ENCODE measurements at regions not wholly inside any gene's neighbourhood (a gene's known extent, or its start where the extent isn't known, plus 50 kb on each side); places are given as distances from the start of the nearest gene placed in this dataset.

- DNase-seq = no peak
Observed at GRCh38 chr19:28834996-28835395, 378.0 kb downstream of the UQCRFS1 start.

DNA sequence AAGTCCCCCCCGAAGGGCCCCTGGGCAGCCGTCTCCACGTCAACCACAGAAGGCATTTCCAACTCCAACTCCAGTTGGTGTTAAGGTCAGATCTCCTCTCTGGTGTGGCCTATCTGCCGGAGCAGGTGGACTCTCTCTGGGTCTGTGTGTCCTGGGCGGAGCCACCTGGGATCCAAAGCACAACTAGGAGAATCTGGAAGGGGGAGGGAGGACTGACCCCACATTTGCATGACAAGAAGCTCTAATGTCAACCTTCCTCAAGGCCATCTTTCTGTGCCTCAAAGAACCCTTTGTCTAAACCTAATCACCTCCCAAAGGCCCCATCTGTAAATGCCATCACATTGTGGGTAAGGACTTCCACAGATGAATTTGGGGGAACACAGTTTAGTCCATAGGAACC lies 381.5 kb downstream of the UQCRFS1 start:
- DNase-seq = no peak

DNA sequence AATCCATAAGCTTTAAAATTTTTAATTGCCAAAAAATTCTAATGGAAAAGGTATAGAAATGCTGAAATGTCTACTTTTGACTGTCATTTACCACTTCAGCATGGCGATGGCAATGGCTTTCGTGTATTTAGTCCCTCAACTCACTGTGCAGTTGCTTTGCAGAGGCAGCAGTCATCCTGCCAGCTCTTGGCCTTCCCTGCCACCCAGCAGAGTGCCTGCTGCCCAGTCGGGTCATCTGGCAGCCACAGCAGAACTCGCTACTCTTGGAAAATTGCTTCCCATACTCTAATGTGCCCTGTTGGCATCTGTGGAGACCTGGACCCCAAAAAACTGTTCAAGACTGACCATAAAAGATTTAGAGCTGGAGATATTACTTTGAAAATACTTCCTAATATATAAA lies 383.2 kb downstream of the UQCRFS1 start:
- DNase-seq = no peak

GRCh38 chr19:28829359-28829758 lies 383.6 kb downstream of the UQCRFS1 start:
- DNase-seq = no peak

- DNase-seq = no peak
Observed at GRCh38 chr19:28828276-28828870, 384.6 kb downstream of the UQCRFS1 start.

DNA sequence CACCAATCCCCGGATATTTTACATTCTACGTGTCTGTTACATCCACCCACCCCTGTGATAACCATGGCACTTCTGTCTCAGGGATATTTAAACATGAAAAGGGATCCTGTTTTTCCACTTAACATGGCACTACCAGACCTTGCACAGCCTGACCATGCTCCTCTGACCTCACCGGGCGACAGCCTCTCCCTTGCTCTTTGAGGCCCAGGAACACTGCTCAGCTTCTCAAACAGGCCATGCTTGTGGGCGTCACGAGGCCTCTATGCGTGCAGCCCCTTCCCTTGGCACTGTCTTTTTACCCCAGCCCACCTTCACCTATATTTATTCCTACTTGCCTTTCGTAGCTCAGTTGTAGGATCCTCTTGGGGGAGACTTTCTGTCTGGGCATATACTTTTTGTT lies 385.6 kb downstream of the UQCRFS1 start:
- no peak for DNase-seq

DNA sequence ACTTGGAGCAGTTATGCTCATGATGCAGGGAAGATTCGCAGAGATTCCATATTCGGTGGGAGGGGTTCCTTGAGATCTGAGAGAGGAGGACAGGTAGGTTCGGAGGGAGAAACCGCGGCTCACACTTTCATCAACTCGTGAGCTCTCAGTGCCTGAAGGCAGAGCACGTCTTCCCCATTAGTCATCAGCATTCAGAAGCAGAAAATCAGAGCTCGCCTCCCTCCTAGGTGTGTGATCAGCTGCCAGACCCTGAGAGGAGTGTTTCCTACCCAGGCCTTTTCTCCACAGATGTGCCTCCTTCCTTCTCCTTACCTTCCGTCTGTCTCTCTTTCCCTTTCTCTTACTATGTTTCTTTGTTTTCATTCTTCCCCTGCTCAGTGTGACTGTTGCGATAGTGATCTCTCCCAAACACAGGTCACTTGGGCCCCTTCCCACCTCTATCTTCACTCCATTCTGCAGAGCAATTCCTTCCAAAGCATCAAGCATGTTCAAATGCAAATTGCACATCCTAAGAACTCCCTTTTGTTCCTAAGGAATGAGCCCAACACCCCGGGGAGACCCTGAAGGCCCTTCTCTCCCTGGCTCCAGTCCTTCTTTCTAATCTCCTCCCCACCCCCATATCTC lies 389.5 kb downstream of the UQCRFS1 start:
- DNase-seq = no peak

- no peak for DNase-seq
Observed at GRCh38 chr19:28820289-28820688, 392.7 kb downstream of the UQCRFS1 start.

DNA sequence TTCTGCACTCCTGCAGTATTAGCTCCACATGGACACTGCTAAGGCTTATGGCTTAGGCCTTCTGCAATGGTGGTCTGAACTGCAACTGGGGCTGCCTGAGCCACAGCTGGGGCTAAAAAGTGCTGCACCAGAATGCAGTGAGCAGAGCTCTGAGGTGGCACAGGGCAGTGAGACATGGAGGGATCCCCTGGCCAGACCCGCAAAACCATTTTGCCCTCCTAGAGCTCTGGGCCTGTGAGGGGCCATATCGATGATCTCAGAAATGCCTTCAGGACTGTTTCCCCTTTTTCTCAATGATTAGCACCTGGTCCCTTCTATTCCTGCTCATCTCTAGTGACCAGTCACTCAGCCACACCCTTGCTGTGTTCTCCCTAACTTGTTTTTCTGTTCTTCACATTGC lies 397.7 kb downstream of the UQCRFS1 start:
- no peak for DNase-seq

DNA sequence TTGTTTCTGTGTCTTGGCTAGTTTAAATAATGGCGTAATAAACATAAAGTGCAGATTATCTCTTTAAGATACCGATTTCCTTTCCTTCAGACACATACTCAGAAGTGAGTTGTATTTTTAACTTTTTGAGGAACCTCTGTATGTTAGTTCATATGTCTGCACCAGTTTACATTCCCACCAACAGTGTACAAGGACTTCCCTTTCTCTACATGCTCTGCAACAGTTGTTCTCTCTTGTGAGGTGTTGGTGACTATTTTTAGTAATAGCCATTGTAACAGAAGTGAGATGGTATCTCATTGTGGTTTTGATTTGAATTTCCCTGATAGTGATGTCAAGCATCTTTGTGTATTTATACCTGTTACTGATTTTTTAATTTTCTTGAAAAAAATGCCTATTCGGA lies 418.6 kb downstream of the UQCRFS1 start:
- no peak for DNase-seq

- no peak for DNase-seq
Observed at GRCh38 chr19:28793391-28794168, 419.4 kb downstream of the UQCRFS1 start.

DNA sequence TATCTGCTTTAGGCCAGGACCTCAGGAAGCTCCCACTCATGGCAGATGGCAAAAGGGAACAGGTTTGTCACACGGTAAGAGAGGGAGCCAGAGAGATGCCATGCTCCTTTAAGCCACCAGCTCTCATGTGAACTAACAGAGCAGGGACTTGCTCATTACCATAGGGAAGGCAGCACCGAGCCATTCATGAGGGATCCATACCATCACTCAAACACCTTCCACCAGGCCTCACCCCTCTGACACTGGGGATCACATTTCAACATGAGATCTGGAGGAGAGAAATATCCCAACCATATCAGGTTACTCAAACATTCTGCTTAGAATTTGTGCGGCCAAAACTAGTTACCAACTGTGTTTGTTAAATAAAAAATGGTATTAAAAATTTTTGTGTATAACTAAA lies 427.0 kb downstream of the UQCRFS1 start:
- DNase-seq = no peak

DNA sequence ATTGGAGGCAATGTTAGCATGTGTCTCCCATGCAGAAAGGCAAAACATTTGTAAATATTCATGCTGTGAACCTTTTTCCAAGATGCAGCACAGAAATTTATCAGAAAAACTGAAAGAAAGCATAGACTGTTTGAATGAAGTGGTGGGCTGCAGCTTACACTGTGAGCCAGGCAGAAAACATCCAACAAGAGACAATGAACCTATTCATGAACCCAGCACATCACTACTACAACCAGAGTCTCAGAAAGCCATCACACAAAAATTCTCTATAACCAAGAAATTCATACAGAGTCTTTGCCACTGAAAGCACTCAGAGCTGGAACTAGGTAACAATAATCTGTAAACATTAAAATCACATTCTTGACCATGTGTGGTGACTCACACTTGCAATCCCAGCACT lies 448.9 kb downstream of the UQCRFS1 start:
- no peak for DNase-seq

DNA sequence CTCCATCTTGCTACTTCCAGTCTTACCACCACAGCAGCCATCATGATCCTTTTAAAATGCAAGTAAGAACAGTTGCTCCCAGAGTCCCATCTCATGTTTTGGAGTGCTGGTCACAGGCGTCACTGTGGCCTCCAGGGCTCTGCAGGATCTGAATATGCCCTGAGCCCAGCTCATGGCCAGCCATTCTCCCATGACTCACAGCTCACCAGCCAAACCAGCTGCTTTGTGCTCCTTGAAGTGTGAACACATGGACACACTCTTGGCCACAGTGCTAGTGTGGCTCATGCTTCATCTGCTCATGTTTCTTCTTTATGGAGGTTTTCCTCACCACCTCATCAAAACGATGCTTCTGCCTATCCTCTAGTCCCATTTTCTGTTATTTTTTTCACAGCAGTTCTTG lies 466.5 kb downstream of the UQCRFS1 start:
- no peak for DNase-seq

DNA sequence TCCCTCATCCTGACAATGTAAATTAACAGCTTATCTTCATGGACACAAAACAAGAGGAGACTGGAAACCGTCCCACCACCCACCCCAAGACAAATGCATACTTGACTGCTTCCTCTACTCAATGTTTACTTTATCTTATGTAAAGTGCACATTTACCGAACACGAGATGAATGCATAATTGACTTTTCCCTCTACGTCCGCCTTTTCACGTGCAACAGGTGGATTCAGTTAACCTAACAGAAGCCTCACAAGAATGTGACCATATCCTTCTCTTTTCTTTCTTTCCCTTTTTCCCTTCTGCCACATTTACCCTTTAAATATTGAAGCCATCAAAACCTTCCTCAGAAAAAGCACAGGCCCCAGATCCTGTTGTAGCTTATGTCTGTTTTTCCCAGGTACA lies 468.0 kb downstream of the UQCRFS1 start:
- no peak for DNase-seq

DNA sequence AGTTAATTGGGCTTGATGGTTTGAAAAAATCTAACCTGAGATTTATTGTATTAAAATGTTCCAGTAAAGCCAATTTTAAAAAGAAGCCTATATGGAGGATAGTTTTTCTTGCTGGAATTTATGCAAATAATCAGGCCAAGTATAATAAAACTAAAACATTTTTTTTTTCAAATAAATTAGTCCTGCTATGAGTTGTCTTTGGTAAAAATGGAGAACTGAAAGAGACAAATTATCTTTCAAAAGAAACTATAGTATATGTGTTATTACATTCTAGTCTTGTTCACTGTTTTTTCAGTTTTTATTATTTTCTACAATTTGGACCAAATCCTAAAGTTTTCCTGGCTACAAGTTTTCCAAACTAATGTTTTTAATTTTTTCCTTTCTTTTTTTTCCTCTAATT lies 468.9 kb downstream of the UQCRFS1 start:
- DNase-seq = no peak

GRCh38 chr19:28737021-28737895 lies 475.7 kb downstream of the UQCRFS1 start:
- DNase-seq = no peak

DNA sequence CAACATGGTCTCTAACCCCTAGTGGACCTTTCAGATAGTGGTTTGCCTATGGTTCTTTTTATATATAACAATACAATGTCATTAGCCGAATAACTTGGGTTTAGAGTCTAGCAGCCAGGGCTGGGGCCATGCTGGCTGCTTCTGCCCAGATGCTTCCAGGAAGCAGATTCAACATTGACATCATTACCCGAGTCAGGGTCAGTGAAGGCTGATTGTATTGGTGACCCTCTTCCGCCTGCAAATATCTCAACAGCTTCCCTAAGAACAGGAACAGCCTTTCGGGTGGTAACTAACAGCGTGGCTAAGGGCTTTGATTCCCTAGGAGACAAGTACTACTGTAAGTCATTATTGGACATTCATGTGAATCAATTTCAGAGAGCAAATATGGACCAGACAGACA lies 476.4 kb downstream of the UQCRFS1 start:
- DNase-seq = no peak

GRCh38 chr19:28731577-28731976 lies 481.4 kb downstream of the UQCRFS1 start:
- no peak for DNase-seq

DNA sequence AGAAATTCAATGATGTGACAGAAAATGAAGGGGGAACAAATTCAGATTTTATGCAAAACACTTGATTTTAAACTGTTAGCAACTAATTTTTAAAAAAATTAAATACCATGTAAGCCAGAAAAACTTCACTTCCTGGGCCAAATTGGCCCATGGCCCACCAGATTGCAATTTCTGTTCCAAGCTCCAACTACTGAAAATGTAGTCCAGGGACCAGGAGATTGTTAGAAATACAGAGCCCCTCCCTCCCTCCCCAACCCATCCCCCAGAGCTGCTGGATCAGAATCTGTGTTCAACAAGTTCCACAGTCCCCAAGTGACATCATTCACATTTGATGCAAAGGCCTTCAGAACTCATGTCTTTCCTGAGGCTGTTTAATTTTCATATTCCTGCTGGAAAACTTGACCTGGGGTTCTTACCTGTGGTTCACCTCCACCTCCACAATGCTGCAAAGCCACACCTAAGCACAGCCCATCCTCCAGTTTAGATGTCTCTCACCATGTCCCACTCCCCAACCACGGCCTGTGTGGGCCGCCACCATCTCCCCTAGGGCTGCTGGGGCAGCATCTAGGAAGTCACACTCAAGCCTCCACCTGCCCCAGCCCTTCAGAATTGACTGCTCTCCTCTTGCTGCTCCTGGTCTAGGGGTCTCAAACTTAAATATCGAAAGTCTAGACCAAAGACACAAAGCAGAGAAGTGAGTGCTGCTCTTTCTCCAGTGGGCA lies 482.0 kb downstream of the UQCRFS1 start:
- no peak for DNase-seq

- DNase-seq = no peak
Observed at GRCh38 chr19:28727480-28728159, 485.3 kb downstream of the UQCRFS1 start.
